ENCODE measurements at regions not wholly inside any gene's neighbourhood (a gene's known extent, or its start where the extent isn't known, plus 50 kb on each side); places are given as distances from the start of the nearest gene placed in this dataset.
"Not testable (repeated sequence)": the region's sequence is repeated elsewhere in the genome, so short reads cannot be mapped to it uniquely, and the experiment has no call there.

- in situ Hi-C loops (cut with MboI; ENCODE audit: low pct_unique_long_range_greater_than_20kb, low sequenced_read_pairs, unreplicated experiment), result no loop called here
- TF ChIP-seq, protein P1, sequence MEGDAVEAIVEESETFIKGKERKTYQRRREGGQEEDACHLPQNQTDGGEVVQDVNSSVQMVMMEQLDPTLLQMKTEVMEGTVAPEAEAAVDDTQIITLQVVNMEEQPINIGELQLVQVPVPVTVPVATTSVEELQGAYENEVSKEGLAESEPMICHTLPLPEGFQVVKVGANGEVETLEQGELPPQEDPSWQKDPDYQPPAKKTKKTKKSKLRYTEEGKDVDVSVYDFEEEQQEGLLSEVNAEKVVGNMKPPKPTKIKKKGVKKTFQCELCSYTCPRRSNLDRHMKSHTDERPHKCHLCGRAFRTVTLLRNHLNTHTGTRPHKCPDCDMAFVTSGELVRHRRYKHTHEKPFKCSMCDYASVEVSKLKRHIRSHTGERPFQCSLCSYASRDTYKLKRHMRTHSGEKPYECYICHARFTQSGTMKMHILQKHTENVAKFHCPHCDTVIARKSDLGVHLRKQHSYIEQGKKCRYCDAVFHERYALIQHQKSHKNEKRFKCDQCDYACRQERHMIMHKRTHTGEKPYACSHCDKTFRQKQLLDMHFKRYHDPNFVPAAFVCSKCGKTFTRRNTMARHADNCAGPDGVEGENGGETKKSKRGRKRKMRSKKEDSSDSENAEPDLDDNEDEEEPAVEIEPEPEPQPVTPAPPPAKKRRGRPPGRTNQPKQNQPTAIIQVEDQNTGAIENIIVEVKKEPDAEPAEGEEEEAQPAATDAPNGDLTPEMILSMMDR (IDR thresholded peaks at IDR 0.05; ENCODE audit: extremely low read depth, insufficient read depth, missing control alignments), result no peak
- DNase-seq (ENCODE audit: low spot score), result no peak
Measured at GRCh38 chr1:83055391-83056170, 943.4 kb downstream of the TTLL7 start.

GRCh38 chr1:83053446-83053845, 945.5 kb downstream of the TTLL7 start:
- in situ Hi-C loops (cut with MboI; ENCODE audit: low pct_unique_long_range_greater_than_20kb, low sequenced_read_pairs, unreplicated experiment), result no loop called here
- TF ChIP-seq, protein P1 (IDR thresholded peaks at IDR 0.05; ENCODE audit: extremely low read depth, insufficient read depth, missing control alignments), result no peak
- DNase-seq (ENCODE audit: low spot score), result no peak

GRCh38 chr1:83052865-83053264, 946.1 kb downstream of the TTLL7 start:
- in situ Hi-C loops (cut with MboI; ENCODE audit: low pct_unique_long_range_greater_than_20kb, low sequenced_read_pairs, unreplicated experiment), result no loop called here
- TF ChIP-seq, protein P1 (IDR thresholded peaks at IDR 0.05; ENCODE audit: extremely low read depth, insufficient read depth, missing control alignments), result no peak
- DNase-seq (ENCODE audit: low spot score), result no peak

DNA sequence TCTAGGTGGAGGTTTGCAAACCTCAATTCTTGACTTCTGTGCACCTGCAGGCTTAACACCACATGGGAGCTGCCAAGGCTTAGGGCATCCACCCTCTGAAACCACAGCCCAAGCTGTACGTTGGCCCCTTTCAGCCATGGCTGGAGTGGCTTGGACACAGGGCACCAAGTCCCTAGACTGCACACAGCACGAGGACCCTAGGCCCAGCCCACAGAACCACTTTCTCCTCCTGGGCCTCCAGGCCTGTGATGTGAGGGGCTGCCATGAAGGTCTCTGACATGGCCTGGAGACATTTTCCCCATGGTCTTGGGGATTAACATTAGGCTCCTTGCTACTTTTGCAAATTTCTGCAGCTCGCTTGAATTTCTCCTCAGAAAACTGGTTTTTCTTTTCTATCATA, 947.9 kb downstream of the TTLL7 start:
- DNase-seq (ENCODE audit: low spot score); in situ Hi-C loops (cut with MboI; ENCODE audit: low pct_unique_long_range_greater_than_20kb, low sequenced_read_pairs, unreplicated experiment): not testable (repeated sequence)

DNA sequence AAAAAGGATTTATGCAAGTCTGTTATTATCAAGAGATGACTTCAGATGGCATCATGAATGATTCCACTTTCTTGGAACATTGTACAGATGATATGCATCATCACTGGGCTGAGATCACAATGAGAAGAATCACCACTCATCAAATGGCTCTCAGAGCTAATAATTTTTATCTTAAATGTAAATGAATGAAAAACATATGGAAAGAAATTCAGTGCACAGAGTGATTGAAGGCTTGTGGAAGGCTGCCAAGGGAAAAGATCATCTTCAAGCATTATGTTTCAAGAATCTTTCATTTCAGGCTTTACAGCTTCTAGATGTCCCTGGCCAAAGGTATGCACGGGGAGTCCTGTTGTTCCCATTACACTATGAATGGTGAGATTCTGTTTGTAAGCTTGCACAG, 955.7 kb downstream of the TTLL7 start:
- in situ Hi-C loops (cut with MboI; ENCODE audit: low pct_unique_long_range_greater_than_20kb, low sequenced_read_pairs, unreplicated experiment), result no loop called here
- TF ChIP-seq, protein P1 (IDR thresholded peaks at IDR 0.05; ENCODE audit: extremely low read depth, insufficient read depth, missing control alignments), result no peak
- DNase-seq (ENCODE audit: low spot score), result no peak

DNA sequence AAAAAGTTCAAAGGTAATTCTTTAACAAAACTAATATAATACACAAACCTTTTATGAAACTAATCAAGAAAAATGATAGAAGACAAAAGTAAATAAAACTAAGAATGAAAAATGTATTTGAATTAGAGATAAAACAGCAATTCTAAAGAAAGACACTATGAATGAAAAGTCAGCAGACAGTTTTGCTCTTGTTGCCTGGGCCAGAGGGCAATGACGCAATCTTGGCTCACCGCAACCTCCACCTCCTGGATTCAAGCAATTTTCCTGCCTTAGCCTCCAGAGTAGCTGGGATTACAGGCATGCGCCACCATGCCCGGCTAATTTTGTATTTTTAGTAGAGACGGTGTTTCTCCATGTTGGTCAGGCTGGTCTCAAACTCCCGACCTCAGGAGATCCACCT, 959.8 kb downstream of the TTLL7 start:
- in situ Hi-C loops (cut with MboI; ENCODE audit: low pct_unique_long_range_greater_than_20kb, low sequenced_read_pairs, unreplicated experiment); DNase-seq (ENCODE audit: low spot score): not testable (repeated sequence)

DNA sequence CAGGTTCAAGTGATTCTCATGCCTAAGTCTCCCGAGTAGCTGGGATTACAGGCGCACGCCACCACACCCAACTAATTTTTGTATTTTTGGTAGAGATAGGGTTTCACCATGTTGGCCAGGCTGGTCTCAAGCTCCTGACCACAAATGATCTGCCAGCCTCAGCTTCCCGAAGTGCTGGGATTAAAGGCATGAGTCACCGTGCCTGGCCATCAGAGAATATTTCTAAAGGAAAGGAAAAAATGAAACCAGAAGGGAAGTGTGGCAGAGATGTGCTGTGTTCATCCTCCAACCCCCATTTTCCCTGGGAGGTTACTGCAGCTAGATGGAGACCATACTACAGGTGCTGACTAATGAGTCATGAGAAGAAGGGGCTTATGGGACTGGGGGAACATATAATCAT, 964.1 kb downstream of the TTLL7 start:
- TF ChIP-seq, protein P1 (IDR thresholded peaks at IDR 0.05; ENCODE audit: extremely low read depth, insufficient read depth, missing control alignments), result no peak
- in situ Hi-C loops (cut with MboI; ENCODE audit: low pct_unique_long_range_greater_than_20kb, low sequenced_read_pairs, unreplicated experiment), result no loop called here
- no peak for DNase-seq (ENCODE audit: low spot score)

DNA sequence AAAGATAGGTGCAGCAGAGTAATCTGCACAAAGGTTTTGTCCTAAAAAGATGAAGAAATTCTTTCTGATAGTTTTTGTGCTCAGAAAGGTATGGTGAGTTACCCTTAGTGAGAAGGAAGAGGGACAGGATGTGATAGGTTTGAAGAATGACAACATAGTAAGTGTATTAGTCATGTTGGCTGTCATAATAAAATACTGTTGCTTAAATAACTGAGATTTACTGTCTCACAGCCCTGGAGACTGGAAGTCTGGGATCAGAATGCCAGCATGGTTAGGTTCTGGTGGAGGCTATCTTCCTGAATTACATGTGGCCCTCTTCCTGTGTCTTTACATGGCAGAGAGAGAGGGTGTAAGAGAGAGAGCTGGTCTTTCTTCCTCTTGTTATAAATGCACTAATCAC, 965.2 kb downstream of the TTLL7 start:
- in situ Hi-C loops (cut with MboI; ENCODE audit: low pct_unique_long_range_greater_than_20kb, low sequenced_read_pairs, unreplicated experiment), result no loop called here
- DNase-seq (ENCODE audit: low spot score), result no peak
- TF ChIP-seq, protein P1 (IDR thresholded peaks at IDR 0.05; ENCODE audit: extremely low read depth, insufficient read depth, missing control alignments), result no peak

Measured in GM13977 (cell line).